IMR-90 (cell line): ENCODE measurements at regions not wholly inside any gene's neighbourhood (a gene's known extent, or its start where the extent isn't known, plus 50 kb on each side); places are given as distances from the start of the nearest gene placed in this dataset.

Source experiments
- ATAC-seq: fragments of 200-7000 bp; cut with Tn5 transposase; 2 replicates; pipeline ENCODE4 v1.9.1; 2020; ENCODE audit warnings: low read depth, mild to moderate bottlenecking, moderate library complexity
- BruUV-seq: library from RNA; stranded (reverse); fragments of 400-500 nt; replicated peaks from 2 replicates; lab custom pipeline; 2021; lab: Mats Ljungman, UMichigan
- CTCF ChIA-PET: fragments of 300-600 bp; formaldehyde crosslinking; extraction: SDS; loops from one replicate; lab custom pipeline; 2021; ENCODE audit warnings: antibody characterized with exemption; lab: Yijun Ruan, JAX
- POLR2A ChIA-PET: fragments of 300-600 bp; sonication (Branson Sonifier 250); formaldehyde crosslinking; loops from one replicate; lab custom pipeline; 2022; ENCODE audit warnings: antibody characterized with exemption; ENCODE audit not compliant: unreplicated experiment; lab: Charles Lee
- DNase-seq: peaks from one replicate; pipeline ENCODE4 v3.0.0; 2013
- H2AFZ ChIP-seq: replicated peaks from 2 replicates; pipeline ENCODE3; 2013; ENCODE audit warnings: low read length, mild to moderate bottlenecking; ENCODE audit not compliant: poor library complexity
- H2AK5ac ChIP-seq: 2 replicates; pipeline ENCODE4 v1.6.1; 2013; ENCODE audit warnings: low read depth, low read length, inconsistent platforms
- H2AK9ac ChIP-seq: replicated peaks from 2 replicates; pipeline ENCODE3; 2013; ENCODE audit warnings: mild to moderate bottlenecking, low read depth, low read length, moderate library complexity; ENCODE audit not compliant: poor library complexity
- H2BK120ac ChIP-seq: 2 replicates; pipeline ENCODE4 v1.6.1; 2013; ENCODE audit warnings: low read depth, low read length, inconsistent platforms
- H2BK15ac ChIP-seq: 3 replicates; pipeline ENCODE4 v1.6.1; 2013; ENCODE audit warnings: low read depth, low read length, inconsistent platforms
- H2BK20ac ChIP-seq: 2 replicates; pipeline ENCODE4 v1.6.1; 2013; ENCODE audit warnings: low read depth, mild to moderate bottlenecking, inconsistent platforms, low read length, moderate library complexity
- H2BK5ac ChIP-seq: 2 replicates; pipeline ENCODE4 v1.6.1; 2013; ENCODE audit warnings: mild to moderate bottlenecking, low read depth, low read length, inconsistent platforms; ENCODE audit not compliant: poor library complexity, severe bottlenecking
- H3K14ac ChIP-seq: replicated peaks from 2 replicates; pipeline ENCODE4 v1.6.1; 2013; ENCODE audit warnings: low read depth, low read length, inconsistent platforms
- H3K18ac ChIP-seq: 2 replicates; pipeline ENCODE4 v1.6.1; 2013; ENCODE audit warnings: low read depth, low read length, control low read depth
- H3K23ac ChIP-seq: 2 replicates; pipeline ENCODE4 v1.6.1; 2013; ENCODE audit warnings: low read depth, low read length, inconsistent platforms
- H3K27ac ChIP-seq: 2 replicates; pipeline ENCODE4 v1.5.1; 2013; ENCODE audit warnings: mild to moderate bottlenecking, control low read depth, low read length; ENCODE audit not compliant: insufficient read depth
- H3K27me3 ChIP-seq: 2 replicates; pipeline ENCODE4 v1.6.1; 2013; ENCODE audit warnings: low read length; ENCODE audit not compliant: control insufficient read depth, insufficient read depth
- H3K36me3 ChIP-seq: 2 replicates; pipeline ENCODE4 v1.6.1; 2013; ENCODE audit warnings: low read length, mixed read lengths; ENCODE audit not compliant: control insufficient read depth, insufficient read depth
- H3K4ac ChIP-seq: 2 replicates; pipeline ENCODE4 v1.6.1; 2013; ENCODE audit warnings: low read depth, low read length, inconsistent platforms
- H3K4me1 ChIP-seq: 2 replicates; pipeline ENCODE4 v1.6.1; 2013; ENCODE audit warnings: low read length, mixed read lengths; ENCODE audit not compliant: control insufficient read depth, insufficient read depth
- H3K4me2 ChIP-seq: 2 replicates; pipeline ENCODE4 v1.6.1; 2013; ENCODE audit warnings: low read depth, mild to moderate bottlenecking, control low read depth, low read length, moderate library complexity
- H3K4me3 ChIP-seq: 2 replicates; pipeline ENCODE4 v1.5.1; 2013; ENCODE audit warnings: low read depth, mild to moderate bottlenecking, control low read depth, low read length, moderate library complexity; ENCODE audit not compliant: insufficient read depth
- H3K56ac ChIP-seq: 2 replicates; pipeline ENCODE4 v1.6.1; 2013; ENCODE audit warnings: low read length, inconsistent platforms; ENCODE audit not compliant: insufficient read depth; ENCODE audit errors: extremely low read depth
- H3K79me1 ChIP-seq, 2 experiments: 2 replicates each; pipeline ENCODE4 v1.6.1; 2013; ENCODE audit warnings: low read length in 2 of 2, inconsistent platforms in 1 of 2, low read depth in 1 of 2
- H3K9ac ChIP-seq: 2 replicates; pipeline ENCODE4 v1.6.1; 2013; ENCODE audit warnings: low read depth, low read length, control low read depth
- H3K9me1 ChIP-seq: 2 replicates; pipeline ENCODE4 v1.6.1; 2013; ENCODE audit warnings: low read length, inconsistent platforms; ENCODE audit not compliant: insufficient read depth
- H3K9me3 ChIP-seq: 2 replicates; pipeline ENCODE4 v1.6.1; 2013; ENCODE audit warnings: low read length; ENCODE audit not compliant: control insufficient read depth, insufficient read depth
- H4K20me1 ChIP-seq: 2 replicates; pipeline ENCODE4 v1.6.1; 2013; ENCODE audit warnings: low read length, inconsistent platforms; ENCODE audit not compliant: insufficient read depth
- H4K5ac ChIP-seq: 2 replicates; pipeline ENCODE4 v1.6.1; 2013; ENCODE audit warnings: mild to moderate bottlenecking, low read depth, low read length, control low read depth
- H4K8ac ChIP-seq, 2 experiments: 2 replicates each; pipeline ENCODE4 v1.6.1; 2013; ENCODE audit warnings: low read depth in 2 of 2, low read length in 2 of 2, control low read depth in 1 of 2, inconsistent platforms in 1 of 2
- H4K91ac ChIP-seq: 2 replicates; pipeline ENCODE4 v1.6.1; 2013; ENCODE audit warnings: low read depth, low read length, inconsistent platforms; ENCODE audit not compliant: insufficient read depth
- BHLHE40 ChIP-seq: fragments of 150-350 bp; IDR thresholded peaks from 2 replicates; pipeline ENCODE4 v1.6.1; 2016; ENCODE audit warnings: mild to moderate bottlenecking, low read depth, low read length
- ELK1 ChIP-seq: fragments of 150-350 bp; IDR thresholded peaks from 2 replicates; pipeline ENCODE4 v1.6.1; 2016; ENCODE audit warnings: low read depth, mild to moderate bottlenecking, low read length, moderate library complexity, borderline replicate concordance
- USF2 ChIP-seq: fragments of 150-350 bp; IDR thresholded peaks from 2 replicates; pipeline ENCODE4 v1.6.1; 2017; ENCODE audit warnings: mild to moderate bottlenecking, antibody characterized with exemption, low read length, low read depth
- WGBS, 2 experiments: methylation state at CpG; one replicate each; pipeline versions ENCODE4 v1.1.5 to v1.1.7; 2013; ENCODE audit warnings: missing lambda C conversion rate in 2 of 2; ENCODE audit not compliant: insufficient read length in 1 of 2; ENCODE audit errors: extremely low coverage in 2 of 2; 5-methylcytosine and 5-hydroxymethylcytosine counted together
- dilution Hi-C: fragments of 300-500 bp; cut with HindIII; formaldehyde crosslinking; loops from one replicate; pipeline ENCODE4 v1.14.3; 2018; ENCODE audit warnings: low sequenced_read_pairs; ENCODE audit not compliant: unreplicated experiment
- in situ Hi-C: fragments of 300-500 bp; cut with MboI; formaldehyde crosslinking; loops from 3 replicates; pipeline ENCODE4 v1.14.3; 2019; ENCODE audit warnings: low sequenced_read_pairs, inconsistent platforms, mixed read lengths
- intact Hi-C: fragments of 100-400 bp; cut with micrococcal nuclease; formaldehyde crosslinking; loops from 2 replicates; pipeline ENCODE4 v1.10.0; 2022

GRCh38 chr2:3958465-3958864 lies 255.1 kb downstream of the DCDC2C start:
- Histone ChIP-seq H3K4me2 (no peak overlapping the region), H3K9me3 (peaks cover 3% of the 10 kb centered on the region), H3K9me1 (no peaks in the 10 kb centered on the region), H4K8ac (no peak overlapping the region), H3K14ac (no peak overlapping the region), H2AFZ (no peak overlapping the region), H3K27me3 (no peaks in the 10 kb centered on the region), H3K23ac (no peak overlapping the region), H2BK15ac (no peak overlapping the region), H2BK20ac (no peak overlapping the region), H3K4ac (no peak overlapping the region), H3K79me1 (no peaks in the 10 kb centered on the region), H4K20me1 (no peaks in the 10 kb centered on the region), H3K27ac (no peak overlapping the region), H3K4me1 (no peaks in the 10 kb centered on the region), H3K4me3 (no peak overlapping the region), H4K91ac (no peak overlapping the region), H3K56ac (no peak overlapping the region), H3K18ac (no peak overlapping the region), H2BK5ac (no peak overlapping the region), H2BK120ac (no peak overlapping the region), H2AK9ac (no peak overlapping the region), H2AK5ac (no peak overlapping the region), H4K5ac (no peak overlapping the region), H3K36me3 (no peaks in the 10 kb centered on the region), H3K9ac (no peak overlapping the region)
- CTCF ChIA-PET = no interaction called here
- DNase-seq (no peak), ATAC-seq (no peak)
- WGBS, 2 experiments = no CpG with 5 or more reads among the region's 9 CpGs
- in situ Hi-C loops = loop anchor here (25.0 kb wide), 1 partner anchor 1954 kb away; no protein-coding TSS in a partner anchor
- intact Hi-C loops = no loop called here
- POLR2A ChIA-PET = no interaction called here
- TF ChIP-seq BHLHE40 = no peak
- no peak for TF ChIP-seq ELK1
- TF ChIP-seq USF2 = no peak
- dilution Hi-C loops = no loop called here
- no TSS peak for BruUV-seq
